WTC11 (cell line): ENCODE measurements at regions not wholly inside any gene's neighbourhood (a gene's known extent, or its start where the extent isn't known, plus 50 kb on each side); places are given as distances from the start of the nearest gene placed in this dataset.

Experiments
- ATAC-seq: fragments of 200-7000 bp; cut with Tn5 transposase; 2 replicates; pipeline ENCODE4 v1.10.0; 2021; ENCODE audit warnings: mild to moderate bottlenecking, moderate library complexity
- CTCF ChIA-PET: fragments of 300-600 bp; sonication (Branson Sonifier 250); formaldehyde crosslinking; loops from one replicate; lab custom pipeline; 2021; ENCODE audit warnings: antibody characterized with exemption; lab: Charles Lee
- POLR2A ChIA-PET: fragments of 350-600 bp; sonication (Branson Sonifier 250); formaldehyde crosslinking; loops from one replicate; lab custom pipeline; 2021; ENCODE audit warnings: antibody characterized with exemption; lab: Charles Lee
- DNase-seq: peaks from one replicate; pipeline ENCODE4 v3.0.0; 2021; ENCODE audit warnings: low spot score
- H3K27ac Mint-ChIP-seq: 2 replicates; pipeline ENCODE4 v1.8.0; 2021; ENCODE audit warnings: mixed read lengths
- H3K27me3 Mint-ChIP-seq: 2 replicates; pipeline ENCODE4 v1.8.0; 2021; ENCODE audit warnings: low read depth, mild to moderate bottlenecking, moderate library complexity, mixed read lengths
- H3K36me3 Mint-ChIP-seq: 2 replicates; pipeline ENCODE4 v1.8.0; 2021; ENCODE audit warnings: mixed read lengths
- H3K4me1 Mint-ChIP-seq: 2 replicates; pipeline ENCODE4 v1.8.0; 2022; ENCODE audit warnings: mixed read lengths
- H3K4me3 Mint-ChIP-seq: 2 replicates; pipeline ENCODE4 v1.8.0; 2021; ENCODE audit warnings: mild to moderate bottlenecking, moderate library complexity, mixed read lengths
- H3K9me3 Mint-ChIP-seq: 2 replicates; pipeline ENCODE4 v1.8.0; 2021; ENCODE audit warnings: mixed read lengths
- ARID4B ChIP-seq: sonication (generic); formaldehyde crosslinking; IDR thresholded peaks from 2 replicates; pipeline ENCODE4 v1.8.0; 2023; ENCODE audit warnings: missing genetic modification reagents, mild to moderate bottlenecking, borderline replicate concordance
- ERG ChIP-seq: fragments of 250-450 bp; sonication (Bioruptor Pico); IDR thresholded peaks from 2 replicates; pipeline ENCODE4 v1.8.0; 2021; ENCODE audit warnings: mild to moderate bottlenecking
- ESRRA ChIP-seq: sonication (generic); formaldehyde crosslinking; IDR thresholded peaks from 2 replicates; pipeline ENCODE4 v1.8.1; 2022; ENCODE audit warnings: mild to moderate bottlenecking, missing genetic modification reagents, borderline replicate concordance
- HMGA2 ChIP-seq: fragments of 250-450 bp; sonication (Bioruptor Pico); IDR thresholded peaks from 2 replicates; pipeline ENCODE4 v1.4.0; 2021; ENCODE audit warnings: mild to moderate bottlenecking, moderate library complexity
- JAZF1 ChIP-seq: fragments of 250-450 bp; sonication (Bioruptor Pico); IDR thresholded peaks from 2 replicates; pipeline ENCODE4 v1.9.0; 2021; ENCODE audit warnings: moderate library complexity, mild to moderate bottlenecking, inconsistent platforms
- SMAD3 ChIP-seq: sonication (generic); formaldehyde crosslinking; IDR thresholded peaks from 2 replicates; pipeline ENCODE4 v1.8.0; 2022; ENCODE audit warnings: missing genetic modification reagents, mild to moderate bottlenecking, borderline replicate concordance
- SP1 ChIP-seq: sonication (generic); formaldehyde crosslinking; conservative IDR thresholded peaks from 2 replicates; pipeline ENCODE4 v1.8.1; 2022; ENCODE audit warnings: missing genetic modification reagents
- TCF7 ChIP-seq: sonication (generic); formaldehyde crosslinking; IDR thresholded peaks from 2 replicates; pipeline ENCODE4 v1.8.0; 2022; ENCODE audit warnings: mild to moderate bottlenecking, low read depth, missing genetic modification reagents, moderate library complexity
- ZBTB43 ChIP-seq: sonication (generic); formaldehyde crosslinking; IDR thresholded peaks from 2 replicates; pipeline ENCODE4 v1.8.1; 2023; ENCODE audit warnings: mild to moderate bottlenecking, missing genetic modification reagents
- ZMAT4 ChIP-seq: fragments of 250-450 bp; sonication (Bioruptor Pico); IDR thresholded peaks from 2 replicates; pipeline ENCODE4 v1.9.0; 2021; ENCODE audit warnings: mild to moderate bottlenecking
- ZNF138 ChIP-seq: sonication (generic); formaldehyde crosslinking; conservative IDR thresholded peaks from 2 replicates; pipeline ENCODE4 v1.8.1; 2022; ENCODE audit warnings: mild to moderate bottlenecking, moderate library complexity, missing genetic modification reagents
- ZNF396 ChIP-seq: fragments of 250-450 bp; sonication (Bioruptor Pico); IDR thresholded peaks from 2 replicates; pipeline ENCODE4 v1.8.0; 2021; ENCODE audit warnings: mild to moderate bottlenecking, moderate library complexity, borderline replicate concordance
- ZNF423 ChIP-seq: fragments of 250-450 bp; sonication (Bioruptor Pico); IDR thresholded peaks from 2 replicates; pipeline ENCODE4 v2.1.2; 2022; ENCODE audit warnings: mild to moderate bottlenecking, moderate library complexity
- TF ChIP-seq, protein P1 (sequence below): sonication (generic); formaldehyde crosslinking; IDR thresholded peaks from 2 replicates; pipeline ENCODE4 v1.8.0; 2022; ENCODE audit warnings: missing genetic modification reagents
- TF ChIP-seq, protein P2 (sequence below): sonication (generic); formaldehyde crosslinking; IDR thresholded peaks from 2 replicates; pipeline ENCODE4 v1.8.0; 2023; ENCODE audit warnings: mild to moderate bottlenecking, missing genetic modification reagents
- TF ChIP-seq, protein P3 (sequence below): sonication (generic); formaldehyde crosslinking; IDR thresholded peaks from 2 replicates; pipeline ENCODE4 v1.8.1; 2022; ENCODE audit warnings: mild to moderate bottlenecking, missing genetic modification reagents, moderate library complexity, borderline replicate concordance
- TF ChIP-seq, protein P4 (sequence below): sonication (generic); formaldehyde crosslinking; IDR thresholded peaks from 2 replicates; pipeline ENCODE4 v1.8.1; 2023; ENCODE audit warnings: mild to moderate bottlenecking, missing genetic modification reagents, borderline replicate concordance

DNA sequence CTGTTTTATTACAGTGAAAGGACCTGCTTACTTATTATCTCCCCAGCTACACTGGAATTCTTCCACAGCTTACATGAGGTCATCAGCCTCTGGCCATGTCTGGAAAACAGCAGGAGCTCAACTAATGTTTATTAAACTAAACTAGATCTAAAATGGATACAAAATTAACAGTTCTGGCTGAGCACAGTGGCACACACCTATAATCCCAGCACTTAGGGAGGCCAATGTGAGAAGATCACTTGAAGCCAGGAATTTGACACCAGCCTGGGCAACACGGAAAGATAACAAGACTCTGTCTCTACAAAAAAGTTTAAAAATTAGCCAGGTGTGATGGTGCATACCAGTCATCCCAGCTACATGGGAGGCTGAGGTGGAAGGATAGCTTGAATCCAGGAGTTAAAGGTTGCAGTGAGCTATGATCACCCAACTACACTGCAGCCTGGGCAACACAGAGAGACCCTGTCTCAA is 220.8 kb upstream of the MARCKS start:
- DNase-seq (no peak), ATAC-seq (no peak)
- POLR2A ChIA-PET: interaction anchor here (0.7 kb wide), 1 partner anchor 84 kb away, joined by 6 read pairs; no protein-coding TSS in a partner anchor
- Mint-ChIP-seq H3K27me3 (peaks cover 4% of the 10 kb centered on the region), H3K4me3 (no peak overlapping the region), H3K36me3 (no peaks in the 10 kb centered on the region), H3K9me3 (no peaks in the 10 kb centered on the region), H3K4me1 (no peaks in the 10 kb centered on the region), H3K27ac (no peak overlapping the region)
- CTCF ChIA-PET: no interaction called here
- no peak for TF ChIP-seq ARID4B
- TF ChIP-seq SMAD3: no peak
- TF ChIP-seq HMGA2 (CRISPR knock-in tag): no peak
- no peak for TF ChIP-seq ZMAT4 (CRISPR knock-in tag)
- TF ChIP-seq ZNF423 (CRISPR knock-in tag): no peak
- no peak for TF ChIP-seq JAZF1
- no peak for TF ChIP-seq ERG (CRISPR knock-in tag)
- TF ChIP-seq TCF7: no peak
- TF ChIP-seq ESRRA (CRISPR knock-in tag): no peak
- TF ChIP-seq, protein P1, sequence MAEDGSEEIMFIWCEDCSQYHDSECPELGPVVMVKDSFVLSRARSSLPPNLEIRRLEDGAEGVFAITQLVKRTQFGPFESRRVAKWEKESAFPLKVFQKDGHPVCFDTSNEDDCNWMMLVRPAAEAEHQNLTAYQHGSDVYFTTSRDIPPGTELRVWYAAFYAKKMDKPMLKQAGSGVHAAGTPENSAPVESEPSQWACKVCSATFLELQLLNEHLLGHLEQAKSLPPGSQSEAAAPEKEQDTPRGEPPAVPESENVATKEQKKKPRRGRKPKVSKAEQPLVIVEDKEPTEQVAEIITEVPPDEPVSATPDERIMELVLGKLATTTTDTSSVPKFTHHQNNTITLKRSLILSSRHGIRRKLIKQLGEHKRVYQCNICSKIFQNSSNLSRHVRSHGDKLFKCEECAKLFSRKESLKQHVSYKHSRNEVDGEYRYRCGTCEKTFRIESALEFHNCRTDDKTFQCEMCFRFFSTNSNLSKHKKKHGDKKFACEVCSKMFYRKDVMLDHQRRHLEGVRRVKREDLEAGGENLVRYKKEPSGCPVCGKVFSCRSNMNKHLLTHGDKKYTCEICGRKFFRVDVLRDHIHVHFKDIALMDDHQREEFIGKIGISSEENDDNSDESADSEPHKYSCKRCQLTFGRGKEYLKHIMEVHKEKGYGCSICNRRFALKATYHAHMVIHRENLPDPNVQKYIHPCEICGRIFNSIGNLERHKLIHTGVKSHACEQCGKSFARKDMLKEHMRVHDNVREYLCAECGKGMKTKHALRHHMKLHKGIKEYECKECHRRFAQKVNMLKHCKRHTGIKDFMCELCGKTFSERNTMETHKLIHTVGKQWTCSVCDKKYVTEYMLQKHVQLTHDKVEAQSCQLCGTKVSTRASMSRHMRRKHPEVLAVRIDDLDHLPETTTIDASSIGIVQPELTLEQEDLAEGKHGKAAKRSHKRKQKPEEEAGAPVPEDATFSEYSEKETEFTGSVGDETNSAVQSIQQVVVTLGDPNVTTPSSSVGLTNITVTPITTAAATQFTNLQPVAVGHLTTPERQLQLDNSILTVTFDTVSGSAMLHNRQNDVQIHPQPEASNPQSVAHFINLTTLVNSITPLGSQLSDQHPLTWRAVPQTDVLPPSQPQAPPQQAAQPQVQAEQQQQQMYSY (CRISPR knock-in tag): no peak
- TF ChIP-seq, protein P2, sequence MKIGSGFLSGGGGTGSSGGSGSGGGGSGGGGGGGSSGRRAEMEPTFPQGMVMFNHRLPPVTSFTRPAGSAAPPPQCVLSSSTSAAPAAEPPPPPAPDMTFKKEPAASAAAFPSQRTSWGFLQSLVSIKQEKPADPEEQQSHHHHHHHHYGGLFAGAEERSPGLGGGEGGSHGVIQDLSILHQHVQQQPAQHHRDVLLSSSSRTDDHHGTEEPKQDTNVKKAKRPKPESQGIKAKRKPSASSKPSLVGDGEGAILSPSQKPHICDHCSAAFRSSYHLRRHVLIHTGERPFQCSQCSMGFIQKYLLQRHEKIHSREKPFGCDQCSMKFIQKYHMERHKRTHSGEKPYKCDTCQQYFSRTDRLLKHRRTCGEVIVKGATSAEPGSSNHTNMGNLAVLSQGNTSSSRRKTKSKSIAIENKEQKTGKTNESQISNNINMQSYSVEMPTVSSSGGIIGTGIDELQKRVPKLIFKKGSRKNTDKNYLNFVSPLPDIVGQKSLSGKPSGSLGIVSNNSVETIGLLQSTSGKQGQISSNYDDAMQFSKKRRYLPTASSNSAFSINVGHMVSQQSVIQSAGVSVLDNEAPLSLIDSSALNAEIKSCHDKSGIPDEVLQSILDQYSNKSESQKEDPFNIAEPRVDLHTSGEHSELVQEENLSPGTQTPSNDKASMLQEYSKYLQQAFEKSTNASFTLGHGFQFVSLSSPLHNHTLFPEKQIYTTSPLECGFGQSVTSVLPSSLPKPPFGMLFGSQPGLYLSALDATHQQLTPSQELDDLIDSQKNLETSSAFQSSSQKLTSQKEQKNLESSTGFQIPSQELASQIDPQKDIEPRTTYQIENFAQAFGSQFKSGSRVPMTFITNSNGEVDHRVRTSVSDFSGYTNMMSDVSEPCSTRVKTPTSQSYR (CRISPR knock-in tag): no peak
- no peak for TF ChIP-seq SP1 (CRISPR knock-in tag)
- TF ChIP-seq, protein P3, sequence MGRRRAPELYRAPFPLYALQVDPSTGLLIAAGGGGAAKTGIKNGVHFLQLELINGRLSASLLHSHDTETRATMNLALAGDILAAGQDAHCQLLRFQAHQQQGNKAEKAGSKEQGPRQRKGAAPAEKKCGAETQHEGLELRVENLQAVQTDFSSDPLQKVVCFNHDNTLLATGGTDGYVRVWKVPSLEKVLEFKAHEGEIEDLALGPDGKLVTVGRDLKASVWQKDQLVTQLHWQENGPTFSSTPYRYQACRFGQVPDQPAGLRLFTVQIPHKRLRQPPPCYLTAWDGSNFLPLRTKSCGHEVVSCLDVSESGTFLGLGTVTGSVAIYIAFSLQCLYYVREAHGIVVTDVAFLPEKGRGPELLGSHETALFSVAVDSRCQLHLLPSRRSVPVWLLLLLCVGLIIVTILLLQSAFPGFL: no peak
- TF ChIP-seq ZBTB43 (CRISPR knock-in tag): no peak
- TF ChIP-seq, protein P4, sequence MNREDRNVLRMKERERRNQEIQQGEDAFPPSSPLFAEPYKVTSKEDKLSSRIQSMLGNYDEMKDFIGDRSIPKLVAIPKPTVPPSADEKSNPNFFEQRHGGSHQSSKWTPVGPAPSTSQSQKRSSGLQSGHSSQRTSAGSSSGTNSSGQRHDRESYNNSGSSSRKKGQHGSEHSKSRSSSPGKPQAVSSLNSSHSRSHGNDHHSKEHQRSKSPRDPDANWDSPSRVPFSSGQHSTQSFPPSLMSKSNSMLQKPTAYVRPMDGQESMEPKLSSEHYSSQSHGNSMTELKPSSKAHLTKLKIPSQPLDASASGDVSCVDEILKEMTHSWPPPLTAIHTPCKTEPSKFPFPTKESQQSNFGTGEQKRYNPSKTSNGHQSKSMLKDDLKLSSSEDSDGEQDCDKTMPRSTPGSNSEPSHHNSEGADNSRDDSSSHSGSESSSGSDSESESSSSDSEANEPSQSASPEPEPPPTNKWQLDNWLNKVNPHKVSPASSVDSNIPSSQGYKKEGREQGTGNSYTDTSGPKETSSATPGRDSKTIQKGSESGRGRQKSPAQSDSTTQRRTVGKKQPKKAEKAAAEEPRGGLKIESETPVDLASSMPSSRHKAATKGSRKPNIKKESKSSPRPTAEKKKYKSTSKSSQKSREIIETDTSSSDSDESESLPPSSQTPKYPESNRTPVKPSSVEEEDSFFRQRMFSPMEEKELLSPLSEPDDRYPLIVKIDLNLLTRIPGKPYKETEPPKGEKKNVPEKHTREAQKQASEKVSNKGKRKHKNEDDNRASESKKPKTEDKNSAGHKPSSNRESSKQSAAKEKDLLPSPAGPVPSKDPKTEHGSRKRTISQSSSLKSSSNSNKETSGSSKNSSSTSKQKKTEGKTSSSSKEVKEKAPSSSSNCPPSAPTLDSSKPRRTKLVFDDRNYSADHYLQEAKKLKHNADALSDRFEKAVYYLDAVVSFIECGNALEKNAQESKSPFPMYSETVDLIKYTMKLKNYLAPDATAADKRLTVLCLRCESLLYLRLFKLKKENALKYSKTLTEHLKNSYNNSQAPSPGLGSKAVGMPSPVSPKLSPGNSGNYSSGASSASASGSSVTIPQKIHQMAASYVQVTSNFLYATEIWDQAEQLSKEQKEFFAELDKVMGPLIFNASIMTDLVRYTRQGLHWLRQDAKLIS: no peak
- no peak for TF ChIP-seq ZNF396 (CRISPR knock-in tag)
- TF ChIP-seq ZNF138 (CRISPR knock-in tag): no peak
